HEK293T (cell line): ENCODE measurements at regions not wholly inside any gene's neighbourhood (a gene's known extent, or its start where the extent isn't known, plus 50 kb on each side); places are given as distances from the start of the nearest gene placed in this dataset.
"Not testable (repeated sequence)": the region's sequence is repeated elsewhere in the genome, so short reads cannot be mapped to it uniquely, and the experiment has no call there.

ENCODE experiments used
- CTCF ChIA-PET: fragments of 350-600 bp; formaldehyde crosslinking; extraction: SDS; loops from one replicate; lab custom pipeline; 2021; ENCODE audit warnings: antibody characterized with exemption, inconsistent platforms; lab: Yijun Ruan, JAX
- POLR2A ChIA-PET: fragments of 350-600 bp; formaldehyde crosslinking; extraction: SDS; loops from one replicate; lab custom pipeline; 2020; ENCODE audit warnings: antibody characterized with exemption, inconsistent platforms; lab: Yijun Ruan, JAX
- DNase-seq: peaks from one replicate; pipeline ENCODE4 v3.0.0; 2012; ENCODE audit warnings: mixed read lengths; ENCODE audit errors: extremely low spot score
- ARNT ChIP-seq: fragments of 450-650 bp; IDR thresholded peaks from 2 replicates; pipeline ENCODE4 v1.6.1; 2017; ENCODE audit warnings: mild to moderate bottlenecking
- BHLHE40 ChIP-seq: fragments of 450-650 bp; IDR thresholded peaks from 2 replicates; pipeline ENCODE4 v1.6.1; 2016; ENCODE audit warnings: mild to moderate bottlenecking, moderate library complexity, borderline replicate concordance
- CTBP1 ChIP-seq: fragments of 450-650 bp; IDR thresholded peaks from 2 replicates; pipeline ENCODE4 v1.6.1; 2016; ENCODE audit warnings: borderline replicate concordance
- ELF4 ChIP-seq: fragments of 450-650 bp; IDR thresholded peaks from 2 replicates; pipeline ENCODE4 v1.6.1; 2017; ENCODE audit warnings: antibody characterized with exemption
- FOXA1 ChIP-seq: fragments of 450-650 bp; IDR thresholded peaks from 2 replicates; pipeline ENCODE4 v1.6.1; 2016; ENCODE audit warnings: mild to moderate bottlenecking
- FOXK2 ChIP-seq: fragments of 450-650 bp; IDR thresholded peaks from 2 replicates; pipeline ENCODE4 v1.6.1; 2016; ENCODE audit warnings: mild to moderate bottlenecking
- FOXM1 ChIP-seq: fragments of 450-650 bp; IDR thresholded peaks from 2 replicates; pipeline ENCODE4 v1.6.1; 2017; ENCODE audit warnings: mild to moderate bottlenecking, borderline replicate concordance
- HDGF ChIP-seq: fragments of 450-650 bp; IDR thresholded peaks from 2 replicates; pipeline ENCODE4 v1.6.1; 2017; ENCODE audit warnings: antibody characterized with exemption, borderline replicate concordance
- L3MBTL2 ChIP-seq: fragments of 450-650 bp; conservative IDR thresholded peaks from 2 replicates; pipeline ENCODE4 v1.6.1; 2016; ENCODE audit warnings: mild to moderate bottlenecking
- LEF1 ChIP-seq: fragments of 450-650 bp; IDR thresholded peaks from 2 replicates; pipeline ENCODE4 v1.6.1; 2017; ENCODE audit warnings: mild to moderate bottlenecking, borderline replicate concordance
- NFRKB ChIP-seq: fragments of 450-650 bp; IDR thresholded peaks from 2 replicates; pipeline ENCODE4 v1.6.1; 2016; ENCODE audit warnings: mild to moderate bottlenecking, moderate library complexity
- PKNOX1 ChIP-seq: fragments of 450-650 bp; IDR thresholded peaks from 2 replicates; pipeline ENCODE4 v1.6.1; 2016
- SP1 ChIP-seq: fragments of 450-650 bp; IDR thresholded peaks from 2 replicates; pipeline ENCODE4 v1.6.1; 2017
- SUZ12 ChIP-seq: fragments of 450-650 bp; IDR thresholded peaks from 2 replicates; pipeline ENCODE4 v1.6.1; 2016; ENCODE audit warnings: mild to moderate bottlenecking
- TARDBP ChIP-seq: fragments of 450-650 bp; IDR thresholded peaks from 2 replicates; pipeline ENCODE4 v1.6.1; 2016
- ZNF384 ChIP-seq: fragments of 450-650 bp; IDR thresholded peaks from 2 replicates; pipeline ENCODE4 v1.6.1; 2016

GRCh38 chr10:44749151-44749550 lies 162.0 kb upstream of the TMEM72 start:
- no peak for DNase-seq
- TF ChIP-seq CTBP1, result no peak
- TF ChIP-seq TARDBP, result no peak
- no peak for TF ChIP-seq LEF1
- no peak for TF ChIP-seq SUZ12
- no peak for TF ChIP-seq FOXA1
- TF ChIP-seq FOXK2, result no peak
- TF ChIP-seq HDGF, result no peak
- TF ChIP-seq ARNT, result no peak
- no peak for TF ChIP-seq ZNF384
- TF ChIP-seq SP1, result no peak
- TF ChIP-seq ELF4, result no peak
- TF ChIP-seq BHLHE40, result no peak
- TF ChIP-seq L3MBTL2, result no peak
- TF ChIP-seq FOXM1, result no peak
- TF ChIP-seq NFRKB, result no peak
- TF ChIP-seq PKNOX1, result no peak
- ChIA-PET CTCF (no interaction called here), POLR2A (no interaction called here)

DNA sequence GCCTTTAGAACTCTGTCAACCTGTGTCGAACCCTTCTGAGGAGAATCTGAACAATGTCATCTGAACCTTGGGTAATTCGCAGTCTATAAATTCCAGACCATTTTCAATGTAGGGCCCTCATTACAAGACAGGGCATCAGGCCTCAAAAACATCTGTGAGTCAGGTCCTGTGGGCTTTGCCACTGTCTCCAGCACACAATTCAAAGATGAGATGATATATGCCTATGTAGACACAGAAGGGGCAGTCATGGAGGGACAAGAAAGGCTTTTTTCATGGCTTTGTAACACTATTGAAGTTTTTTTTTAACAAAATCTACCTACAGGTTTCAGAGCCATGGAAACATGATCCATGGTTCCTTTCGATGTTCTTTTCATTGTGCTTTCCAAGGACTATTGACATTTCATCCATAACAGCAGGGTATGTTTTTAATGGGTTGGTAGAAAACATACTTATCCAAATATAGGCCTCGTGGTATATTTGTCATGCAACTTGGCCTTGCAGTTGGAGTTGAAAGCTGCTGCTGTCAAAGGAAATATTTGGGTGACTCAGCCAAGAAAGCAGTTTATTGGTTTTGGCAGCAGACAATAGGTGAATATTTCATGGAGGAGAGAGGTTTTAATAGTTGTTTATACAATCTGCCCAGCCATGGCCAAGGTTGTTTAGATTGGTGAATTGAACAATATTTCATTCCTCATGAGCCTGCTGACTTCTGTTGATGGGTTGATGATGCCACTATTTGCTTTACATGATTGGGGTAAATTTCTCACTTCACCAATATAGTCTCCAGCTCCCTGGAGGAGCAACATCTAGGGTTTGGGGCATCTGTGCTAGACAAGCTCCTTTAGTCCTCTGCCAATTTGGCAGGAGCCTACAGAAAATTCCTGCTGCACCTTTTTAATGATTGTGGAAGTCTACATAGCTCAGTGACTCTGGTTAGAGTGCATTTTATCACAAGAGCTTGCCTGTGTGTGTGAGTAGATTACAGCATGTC lies 158.4 kb upstream of the TMEM72 start:
- CTCF ChIA-PET, result no interaction called here
- DNase-seq, result no peak
- TF ChIP-seq LEF1 (no peak), L3MBTL2 (peak; percentile 22; the same call in 1 of the 2 replicates), FOXA1 (no peak; the same call in 1 of the 2 replicates), CTBP1 (peak; percentile 94), PKNOX1 (peak; percentile 88), ARNT (0 out of 2 replicates have a peak, but pooled peaks have one; percentile 10)
- POLR2A ChIA-PET, result interaction anchor here (0.9 kb wide), 1 partner anchor 106 kb away, joined by 3 read pairs; no protein-coding TSS in a partner anchor

DNA sequence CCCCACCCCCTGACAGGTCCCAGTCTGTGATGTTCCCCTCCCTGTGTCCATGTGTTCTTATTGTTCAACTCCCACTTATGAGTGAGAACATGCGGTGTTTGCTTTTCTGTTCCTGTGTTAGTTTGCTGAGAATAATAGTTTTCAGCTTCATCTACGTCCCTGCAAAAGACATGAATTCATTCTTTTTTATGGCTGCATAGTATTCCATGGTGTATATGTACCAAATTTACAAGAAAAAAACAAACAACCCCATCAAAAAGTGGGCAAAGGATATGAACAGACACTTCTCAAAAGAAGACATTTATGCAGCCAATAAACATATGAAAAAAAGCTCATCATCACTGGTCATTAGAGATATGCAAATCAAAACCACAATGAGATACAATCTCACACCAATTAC lies 156.8 kb upstream of the TMEM72 start:
- CTCF ChIA-PET, POLR2A ChIA-PET, DNase-seq: not testable (repeated sequence)

DNA sequence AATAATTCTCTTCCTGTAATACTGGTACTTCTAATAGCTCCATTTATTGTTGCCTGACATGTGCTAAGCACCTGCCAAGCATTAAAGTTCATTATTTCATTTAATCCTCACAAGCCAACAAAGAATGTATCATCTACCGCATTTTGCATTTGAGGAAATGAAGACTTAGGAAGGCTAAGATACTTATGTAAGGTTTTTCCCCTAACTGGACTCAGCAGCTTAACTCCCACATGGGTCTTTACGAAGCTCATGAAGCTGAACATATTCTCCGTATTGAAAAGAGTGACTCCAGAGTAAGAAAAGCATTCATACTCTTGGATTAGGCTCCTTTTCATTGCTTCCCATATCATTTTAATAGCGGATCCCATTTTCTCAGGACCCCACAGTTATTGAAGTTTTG lies 155.7 kb upstream of the TMEM72 start:
- ChIA-PET POLR2A (no interaction called here), CTCF (interaction anchor here (0.6 kb wide), 2 partner anchors 84 to 89 kb away, joined by 3 read pairs; no protein-coding TSS in a partner anchor)
- no peak for DNase-seq
- TF ChIP-seq SP1 (no peak), PKNOX1 (no peak), SUZ12 (no peak), ELF4 (no peak), L3MBTL2 (no peak), LEF1 (no peak), FOXK2 (no peak), CTBP1 (no peak), ZNF384 (no peak), FOXM1 (no peak), NFRKB (no peak), HDGF (no peak), ARNT (no peak)

DNA sequence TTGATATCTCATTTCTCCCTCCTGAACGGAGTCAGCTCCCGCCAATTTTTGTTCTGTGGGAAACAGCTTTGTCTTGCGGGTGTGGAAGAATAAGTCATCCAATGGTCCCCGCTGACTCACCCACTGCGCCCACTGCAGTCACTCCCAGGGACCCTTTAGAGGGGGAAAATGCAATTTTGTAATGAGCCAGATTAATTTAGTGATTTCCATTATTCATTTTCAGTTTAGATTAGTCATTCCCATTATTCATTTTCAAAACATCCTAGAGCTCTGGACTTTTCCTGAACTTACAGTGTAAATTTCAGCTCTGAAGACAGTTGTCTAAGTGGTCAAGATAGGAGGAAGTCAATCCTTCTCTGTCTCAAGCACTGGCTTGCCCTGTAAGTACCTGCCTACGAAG lies 154.9 kb upstream of the TMEM72 start:
- ChIA-PET CTCF (interaction anchor here (0.6 kb wide), 1 partner anchor 89 kb away, joined by 3 read pairs; no protein-coding TSS in a partner anchor), POLR2A (no interaction called here)
- TF ChIP-seq ZNF384, result no peak
- no peak for TF ChIP-seq ELF4
- no peak for TF ChIP-seq FOXM1
- no peak for TF ChIP-seq LEF1
- TF ChIP-seq PKNOX1, result no peak
- TF ChIP-seq FOXK2, result no peak
- no peak for TF ChIP-seq SP1
- TF ChIP-seq FOXA1, result no peak
- no peak for TF ChIP-seq BHLHE40
- TF ChIP-seq CTBP1, result no peak
- TF ChIP-seq NFRKB, result no peak
- no peak for TF ChIP-seq HDGF
- no peak for DNase-seq
